ENCODE measurements at regions not wholly inside any gene's neighbourhood (a gene's known extent, or its start where the extent isn't known, plus 50 kb on each side); places are given as distances from the start of the nearest gene placed in this dataset.

GRCh38 chr21:36207577-36208320 is 51.1 kb downstream of the DOP1B start:
- Histone ChIP-seq H3K27ac (ENCODE audit: control insufficient read depth, insufficient read depth, low read length) (no peak overlapping the region), H3K9me3 (ENCODE audit: control insufficient read depth, low read depth, low read length) (no peaks in the 10 kb centered on the region), H3K4me2 (ENCODE audit: control insufficient read depth, extremely low read depth, insufficient read depth, low read depth, low read length) (no peak overlapping the region), H3K36me3 (ENCODE audit: control insufficient read depth in 2 of 2, extremely low read depth in 1 of 2, insufficient read depth in 2 of 2, low read length in 2 of 2) (no peaks in the 10 kb centered on the region), H3K4me3 (ENCODE audit: control insufficient read depth in 2 of 3, extremely low read depth in 1 of 3, insufficient read depth in 2 of 3, low read depth in 1 of 3, low read length in 3 of 3) (no peak overlapping the region), H4K20me1 (ENCODE audit: control insufficient read depth, extremely low read depth, insufficient read depth, low read length) (no peaks in the 10 kb centered on the region), H3K9ac (ENCODE audit: control insufficient read depth, extremely low read depth, insufficient read depth, low read length) (no peak overlapping the region), H3K27me3 (ENCODE audit: control insufficient read depth, extremely low read depth, insufficient read depth, low read length) (no peaks in the 10 kb centered on the region), H3K4me1 (ENCODE audit: control insufficient read depth, extremely low read depth, insufficient read depth, low read length) (peaks cover 60% of the 10 kb centered on the region), H2AFZ (ENCODE audit: control insufficient read depth, low read length) (no peak overlapping the region), H3K79me2 (ENCODE audit: control insufficient read depth, insufficient read depth, low read length) (no peaks in the 10 kb centered on the region), H3K9me1 (ENCODE audit: control insufficient read depth, extremely low read depth, insufficient read depth, low read length) (no peaks in the 10 kb centered on the region)
- DNase-seq (ENCODE audit: low read depth, low spot score) (no peak), FAIRE-seq (peak; percentile 75)
- TF ChIP-seq EZH2 (IDR thresholded peaks at IDR 0.05; ENCODE audit: low read length) (no peak), CTCF (optimal IDR thresholded peaks at IDR 0.05 in 1 of 3, IDR thresholded peaks at IDR 0.05 in 1 of 3, conservative IDR thresholded peaks at IDR 0.05 in 1 of 3; ENCODE audit: extremely low read depth in 1 of 3, insufficient read depth in 2 of 3, low read length in 3 of 3) (no peak)
- dilution Hi-C loops (cut with MboI; ENCODE audit: extremely low pct_ligation_motif_present, low sequenced_read_pairs): no loop called here

- Histone ChIP-seq H3K27ac (ENCODE audit: control insufficient read depth, insufficient read depth, low read length) (no peak overlapping the region), H3K4me1 (ENCODE audit: control insufficient read depth, extremely low read depth, insufficient read depth, low read length) (peaks cover 52% of the 10 kb centered on the region), H3K36me3 (ENCODE audit: control insufficient read depth in 2 of 2, extremely low read depth in 1 of 2, insufficient read depth in 2 of 2, low read length in 2 of 2) (no peaks in the 10 kb centered on the region), H3K4me3 (ENCODE audit: control insufficient read depth in 2 of 3, extremely low read depth in 1 of 3, insufficient read depth in 2 of 3, low read depth in 1 of 3, low read length in 3 of 3) (no peak overlapping the region), H4K20me1 (ENCODE audit: control insufficient read depth, extremely low read depth, insufficient read depth, low read length) (no peaks in the 10 kb centered on the region), H3K4me2 (ENCODE audit: control insufficient read depth, extremely low read depth, insufficient read depth, low read depth, low read length) (no peak overlapping the region), H2AFZ (ENCODE audit: control insufficient read depth, low read length) (no peak overlapping the region), H3K9ac (ENCODE audit: control insufficient read depth, extremely low read depth, insufficient read depth, low read length) (no peak overlapping the region), H3K79me2 (ENCODE audit: control insufficient read depth, insufficient read depth, low read length) (no peaks in the 10 kb centered on the region), H3K9me3 (ENCODE audit: control insufficient read depth, low read depth, low read length) (no peaks in the 10 kb centered on the region), H3K27me3 (ENCODE audit: control insufficient read depth, extremely low read depth, insufficient read depth, low read length) (no peaks in the 10 kb centered on the region), H3K9me1 (ENCODE audit: control insufficient read depth, extremely low read depth, insufficient read depth, low read length) (no peaks in the 10 kb centered on the region)
- FAIRE-seq: no peak
- no peak for DNase-seq (ENCODE audit: low read depth, low spot score)
- TF ChIP-seq EZH2 (IDR thresholded peaks at IDR 0.05; ENCODE audit: low read length): no peak
- TF ChIP-seq CTCF (optimal IDR thresholded peaks at IDR 0.05 in 1 of 3, IDR thresholded peaks at IDR 0.05 in 1 of 3, conservative IDR thresholded peaks at IDR 0.05 in 1 of 3; ENCODE audit: extremely low read depth in 1 of 3, insufficient read depth in 2 of 3, low read length in 3 of 3): no peak
- dilution Hi-C loops (cut with MboI; ENCODE audit: extremely low pct_ligation_motif_present, low sequenced_read_pairs): no loop called here
These were observed 51.8 kb downstream of the DOP1B start for GRCh38 chr21:36208326-36209013.

Measured in keratinocyte (primary cell).